NT2/D1 (cell line): ENCODE measurements at regions not wholly inside any gene's neighbourhood (a gene's known extent, or its start where the extent isn't known, plus 50 kb on each side); places are given as distances from the start of the nearest gene placed in this dataset.

Experiments used
- SUZ12 ChIP-seq: IDR thresholded peaks from 2 replicates; pipeline ENCODE4 v1.6.1; 2011; ENCODE audit not compliant: insufficient read length, insufficient read depth; ENCODE audit errors: extremely low read depth
- YY1 ChIP-seq: IDR thresholded peaks from 2 replicates; pipeline ENCODE4 v1.6.1; 2011; ENCODE audit not compliant: insufficient read length, insufficient read depth
- ZNF274 ChIP-seq: IDR thresholded peaks from 2 replicates; pipeline ENCODE4 v1.6.1; 2011; ENCODE audit warnings: mild to moderate bottlenecking, low read depth, low read length

DNA sequence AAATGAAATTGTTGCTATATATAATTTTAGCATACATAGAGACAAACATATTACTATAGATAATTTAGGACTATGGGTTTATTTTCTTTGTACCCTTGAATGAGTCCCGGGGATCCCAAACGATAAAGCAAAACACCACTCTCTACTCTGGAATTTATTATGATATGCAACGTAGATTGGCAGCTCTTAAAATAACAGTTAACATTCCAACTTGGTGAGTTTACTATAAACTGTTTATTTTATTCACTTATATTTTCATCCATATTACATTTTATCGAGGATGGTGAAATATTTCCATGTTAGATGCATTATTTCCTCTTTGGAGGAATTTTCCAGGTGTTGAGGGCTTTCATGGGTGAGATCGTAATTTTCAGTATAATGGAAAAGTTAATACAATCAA is 138.7 kb upstream of the DGKB start:
- no peak for TF ChIP-seq SUZ12
- TF ChIP-seq YY1 = no peak
- TF ChIP-seq ZNF274 = no peak
